Mucosa of stomach (tissue), 1 donor: ENCODE measurements at regions not wholly inside any gene's neighbourhood (a gene's known extent, or its start where the extent isn't known, plus 50 kb on each side); places are given as distances from the start of the nearest gene placed in this dataset.

Experiments
- H3K27me3 ChIP-seq: one replicate; pipeline ENCODE4 v1.7.0; 2013; ENCODE audit warnings: mild to moderate bottlenecking, low read length; ENCODE audit not compliant: control insufficient read depth, insufficient read depth
- H3K36me3 ChIP-seq: one replicate; pipeline ENCODE4 v1.7.0; 2013; ENCODE audit warnings: low read length; ENCODE audit not compliant: control insufficient read depth, insufficient read depth
- H3K4me1 ChIP-seq: one replicate; pipeline ENCODE4 v1.7.0; 2013; ENCODE audit warnings: mild to moderate bottlenecking, low read length; ENCODE audit not compliant: control insufficient read depth, insufficient read depth
- H3K4me3 ChIP-seq: one replicate; pipeline ENCODE4 v1.7.0; 2013; ENCODE audit warnings: low read length
- H3K9ac ChIP-seq: one replicate; pipeline ENCODE4 v1.7.0; 2013; ENCODE audit warnings: mild to moderate bottlenecking, low read length, moderate library complexity
- H3K9me3 ChIP-seq: one replicate; pipeline ENCODE4 v1.7.0; 2013; ENCODE audit warnings: mild to moderate bottlenecking, low read length, moderate library complexity; ENCODE audit not compliant: control insufficient read depth
- donor health status: Pancreatic carcinoma.

GRCh38 chr5:67496051-67496450 lies 299.5 kb upstream of the CD180 start:
- H3K27me3 ChIP-seq = no peaks in the 10 kb centered on the region
- H3K9ac ChIP-seq = no peak overlapping the region
- no peaks in the 10 kb centered on the region for H3K4me1 ChIP-seq
- no peak overlapping the region for H3K4me3 ChIP-seq
- no peaks in the 10 kb centered on the region for H3K36me3 ChIP-seq
- H3K9me3 ChIP-seq = no peaks in the 10 kb centered on the region

DNA sequence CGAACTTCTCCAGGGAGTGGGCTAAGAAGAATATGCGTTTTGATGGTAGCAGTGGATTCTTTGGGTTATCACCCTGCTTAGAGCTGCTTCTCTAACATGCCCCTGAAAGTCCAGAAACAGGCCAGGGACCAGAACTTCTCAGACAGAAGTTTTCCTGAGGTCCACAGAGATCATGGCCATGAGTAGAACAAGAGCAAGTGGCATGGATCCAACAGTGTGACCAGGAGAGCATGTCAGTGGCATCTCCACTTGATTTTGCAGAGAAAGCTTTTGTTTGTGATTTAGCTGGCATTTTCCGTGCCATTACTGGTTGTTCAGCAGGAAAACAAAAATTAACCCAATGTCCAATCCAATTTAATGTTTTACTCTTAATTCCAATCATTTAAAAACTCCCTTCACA lies 298.5 kb upstream of the CD180 start:
- no peaks in the 10 kb centered on the region for H3K4me1 ChIP-seq
- no peaks in the 10 kb centered on the region for H3K27me3 ChIP-seq
- H3K9ac ChIP-seq = no peak overlapping the region
- no peaks in the 10 kb centered on the region for H3K9me3 ChIP-seq
- H3K4me3 ChIP-seq = no peak overlapping the region
- H3K36me3 ChIP-seq = no peaks in the 10 kb centered on the region

DNA sequence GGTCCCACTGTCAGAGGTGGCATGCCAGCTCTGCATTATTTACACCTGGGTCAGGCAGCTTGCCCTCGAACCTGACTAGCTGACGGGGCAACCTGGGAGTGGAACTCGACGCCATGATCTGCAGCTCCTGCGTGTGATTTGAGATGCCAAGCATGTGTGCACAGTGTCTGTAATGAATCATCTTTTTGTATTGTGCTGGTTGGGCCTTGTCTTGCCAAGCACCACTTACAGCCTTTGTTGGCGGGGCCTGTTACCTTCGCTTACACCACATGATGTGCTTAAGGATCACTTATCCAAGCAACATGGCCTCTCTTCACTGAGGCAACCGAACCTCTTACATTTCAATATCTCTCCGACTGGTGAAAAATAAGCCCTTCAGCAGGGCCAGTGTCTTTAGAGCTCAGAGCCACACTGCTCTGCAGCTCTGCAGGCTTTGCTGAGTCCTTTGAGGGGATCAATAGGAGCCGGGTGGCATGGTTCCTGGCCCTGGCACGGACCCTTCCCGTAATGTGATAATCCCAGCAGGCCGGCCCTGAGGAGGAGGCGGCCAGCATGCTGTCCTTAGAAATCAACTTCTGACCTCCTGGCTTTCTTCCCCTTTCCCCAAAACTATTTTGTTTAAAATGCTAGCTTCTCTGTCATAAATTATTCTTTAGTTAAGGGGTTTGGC lies 297.7 kb upstream of the CD180 start:
- H3K9ac ChIP-seq = no peak overlapping the region
- no peaks in the 10 kb centered on the region for H3K27me3 ChIP-seq
- H3K36me3 ChIP-seq = no peaks in the 10 kb centered on the region
- no peak overlapping the region for H3K4me3 ChIP-seq
- no peaks in the 10 kb centered on the region for H3K4me1 ChIP-seq
- H3K9me3 ChIP-seq = no peaks in the 10 kb centered on the region

- no peaks in the 10 kb centered on the region for H3K36me3 ChIP-seq
- no peaks in the 10 kb centered on the region for H3K27me3 ChIP-seq
- H3K9me3 ChIP-seq = no peaks in the 10 kb centered on the region
- no peak overlapping the region for H3K4me3 ChIP-seq
- no peak overlapping the region for H3K9ac ChIP-seq
- no peaks in the 10 kb centered on the region for H3K4me1 ChIP-seq
Observed at GRCh38 chr5:67493676-67494075, 297.1 kb upstream of the CD180 start.

DNA sequence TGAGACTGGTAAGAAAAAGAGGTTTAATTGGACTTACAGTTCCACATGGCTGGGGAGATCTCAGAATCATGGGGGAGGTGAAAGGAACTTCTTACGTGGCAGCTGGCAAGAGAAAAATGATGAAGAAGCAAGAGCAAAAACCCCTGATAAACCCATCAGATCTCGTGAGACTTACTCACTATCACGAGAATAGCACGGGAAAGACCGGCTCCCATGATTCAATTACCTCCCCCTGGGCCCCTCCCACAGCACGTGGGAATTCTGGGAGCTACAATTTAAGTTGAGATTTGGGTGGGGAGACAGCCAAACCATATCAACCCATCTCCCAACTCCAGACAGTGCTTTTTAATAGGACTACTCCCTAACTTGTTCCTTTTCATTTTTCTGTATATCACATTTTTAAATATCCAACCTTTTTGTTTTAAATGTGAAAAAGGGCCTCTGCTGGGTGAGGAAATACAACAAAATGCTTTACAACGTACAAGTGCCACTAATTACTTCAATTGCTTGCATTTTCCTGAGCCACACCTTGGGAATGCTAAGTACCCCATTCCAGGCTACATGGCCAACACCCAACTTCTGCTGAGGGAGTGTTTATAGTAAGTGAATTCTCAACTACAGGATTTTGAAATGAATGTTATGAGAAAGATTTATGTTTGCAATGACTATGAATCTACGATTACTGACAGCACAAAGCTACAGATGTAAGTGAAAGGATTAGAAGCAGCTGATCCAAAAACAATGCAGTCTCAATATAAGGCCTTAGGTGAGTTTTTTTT lies 294.1 kb upstream of the CD180 start:
- no peaks in the 10 kb centered on the region for H3K27me3 ChIP-seq
- H3K9ac ChIP-seq = no peak overlapping the region
- no peak overlapping the region for H3K4me3 ChIP-seq
- H3K9me3 ChIP-seq = no peaks in the 10 kb centered on the region
- no peaks in the 10 kb centered on the region for H3K36me3 ChIP-seq
- H3K4me1 ChIP-seq = no peaks in the 10 kb centered on the region

DNA sequence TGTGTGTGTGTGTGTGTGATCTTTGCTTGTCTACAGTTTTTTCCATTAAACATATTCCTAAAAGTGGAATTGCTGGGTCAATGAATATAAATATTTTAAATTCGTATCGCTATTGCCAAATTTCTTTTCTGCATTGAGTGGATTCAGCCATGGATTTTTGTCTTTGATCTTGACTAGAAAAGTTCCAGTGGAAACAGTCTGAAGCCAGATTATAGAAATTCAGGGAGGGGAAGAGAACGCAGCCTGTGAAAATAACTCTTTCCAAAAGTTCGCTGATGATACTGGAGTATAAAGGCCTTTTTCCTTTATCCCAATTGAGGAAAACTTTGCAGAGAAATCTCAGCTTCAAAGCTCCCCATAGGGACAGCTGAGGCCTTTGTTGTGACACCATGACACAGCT lies 292.3 kb upstream of the CD180 start:
- Histone ChIP-seq H3K4me1 (no peaks in the 10 kb centered on the region), H3K9ac (no peak overlapping the region), H3K4me3 (no peak overlapping the region), H3K27me3 (no peaks in the 10 kb centered on the region), H3K9me3 (no peaks in the 10 kb centered on the region), H3K36me3 (no peaks in the 10 kb centered on the region)

- H3K9ac ChIP-seq = no peak overlapping the region
- no peaks in the 10 kb centered on the region for H3K9me3 ChIP-seq
- H3K36me3 ChIP-seq = no peaks in the 10 kb centered on the region
- H3K4me1 ChIP-seq = no peaks in the 10 kb centered on the region
- no peak overlapping the region for H3K4me3 ChIP-seq
- no peaks in the 10 kb centered on the region for H3K27me3 ChIP-seq
Observed at GRCh38 chr5:67487862-67488261, 291.3 kb upstream of the CD180 start.

DNA sequence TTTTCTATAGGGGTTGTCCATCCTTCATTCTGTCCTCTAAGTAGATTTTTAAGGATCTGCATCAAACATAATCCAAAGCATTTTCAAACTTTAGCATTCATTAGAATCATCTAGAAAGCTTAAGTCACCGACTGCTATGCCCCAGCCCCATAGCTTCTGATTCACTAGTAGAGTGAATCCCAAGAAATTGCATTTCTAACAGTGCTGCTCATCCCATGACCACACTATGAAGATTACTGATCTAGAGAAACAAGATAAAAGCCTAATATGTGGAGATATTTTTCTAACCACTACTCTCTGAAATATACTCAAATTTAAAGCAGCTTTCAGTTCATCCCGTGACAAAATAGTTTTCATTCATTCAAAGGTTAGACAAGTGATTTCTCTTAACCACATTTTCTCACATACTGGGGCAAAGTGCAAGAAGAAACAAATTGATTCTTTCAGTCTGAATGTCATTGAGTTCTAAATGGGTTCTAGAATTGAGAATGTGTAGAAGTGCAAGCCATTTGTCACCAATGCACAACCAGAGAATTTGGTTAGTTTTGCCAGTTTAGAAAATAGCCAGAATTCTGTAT lies 286.9 kb upstream of the CD180 start:
- Histone ChIP-seq H3K4me1 (no peaks in the 10 kb centered on the region), H3K9me3 (no peaks in the 10 kb centered on the region), H3K36me3 (no peaks in the 10 kb centered on the region), H3K27me3 (no peaks in the 10 kb centered on the region), H3K9ac (no peak overlapping the region), H3K4me3 (no peak overlapping the region)

- Histone ChIP-seq H3K9me3 (no peaks in the 10 kb centered on the region), H3K36me3 (no peaks in the 10 kb centered on the region), H3K4me3 (no peak overlapping the region), H3K9ac (no peak overlapping the region), H3K4me1 (no peaks in the 10 kb centered on the region), H3K27me3 (no peaks in the 10 kb centered on the region)
Observed at GRCh38 chr5:67481362-67481761, 284.8 kb upstream of the CD180 start.

DNA sequence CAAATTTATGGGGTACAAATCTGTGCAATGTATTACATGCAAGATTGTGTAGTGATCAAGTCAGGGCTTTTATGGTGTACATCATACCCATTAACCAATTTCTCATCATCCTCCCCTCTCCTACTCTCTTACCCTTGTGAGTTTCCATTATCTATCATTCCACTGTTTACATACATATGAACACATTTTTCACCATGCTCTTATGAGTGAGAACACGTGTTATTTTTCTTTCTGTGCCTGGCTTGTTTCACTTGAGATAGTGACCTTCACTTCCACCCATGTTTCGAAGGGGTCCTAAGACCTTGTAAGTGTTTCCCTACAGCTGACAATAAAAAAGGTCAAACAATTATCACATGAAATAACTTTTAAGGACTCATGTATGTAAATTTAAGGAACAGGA lies 281.7 kb upstream of the CD180 start:
- Histone ChIP-seq H3K4me3 (no peak overlapping the region), H3K36me3 (no peaks in the 10 kb centered on the region), H3K9me3 (no peaks in the 10 kb centered on the region), H3K9ac (no peak overlapping the region), H3K4me1 (no peaks in the 10 kb centered on the region), H3K27me3 (no peaks in the 10 kb centered on the region)

DNA sequence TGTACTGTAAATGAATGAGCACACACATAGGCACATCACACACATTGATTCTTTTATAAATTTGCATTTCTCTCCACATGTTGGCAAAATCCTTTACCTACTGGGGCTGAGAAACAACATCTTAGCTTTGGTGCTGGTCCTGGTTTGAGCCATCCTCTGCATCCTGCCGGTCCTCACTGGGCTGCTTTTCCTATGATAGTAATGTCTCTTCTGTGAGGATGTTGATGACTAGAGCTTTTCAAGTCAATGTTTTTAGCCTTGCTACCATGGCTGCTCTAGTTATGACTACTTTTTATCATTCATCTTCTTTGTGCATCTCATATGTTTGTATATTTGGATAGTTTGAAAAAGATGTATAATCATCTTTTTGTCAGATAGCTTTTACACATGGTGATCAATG lies 280.4 kb upstream of the CD180 start:
- H3K9me3 ChIP-seq = no peaks in the 10 kb centered on the region
- no peak overlapping the region for H3K9ac ChIP-seq
- H3K27me3 ChIP-seq = no peaks in the 10 kb centered on the region
- H3K4me1 ChIP-seq = no peaks in the 10 kb centered on the region
- H3K36me3 ChIP-seq = no peaks in the 10 kb centered on the region
- no peak overlapping the region for H3K4me3 ChIP-seq

DNA sequence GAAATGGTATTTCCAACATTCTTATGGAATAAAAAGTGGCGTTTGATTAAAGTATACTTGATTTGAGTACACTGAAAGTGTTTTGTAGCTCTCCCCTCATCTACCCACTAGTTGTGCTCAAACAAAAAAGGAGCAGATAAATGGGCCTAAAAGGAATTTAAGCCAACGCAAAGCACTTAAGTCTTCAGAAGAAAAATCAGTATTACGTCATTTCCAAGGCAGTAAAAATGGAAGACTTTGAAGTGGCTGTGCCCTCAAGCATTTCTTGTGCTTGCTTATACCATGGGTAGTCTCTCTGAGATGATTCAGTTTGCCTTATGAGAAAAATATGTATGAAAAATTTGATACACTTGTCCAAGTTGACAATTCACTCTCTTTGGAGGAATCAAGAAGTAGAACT lies 279.9 kb upstream of the CD180 start:
- H3K36me3 ChIP-seq = no peaks in the 10 kb centered on the region
- H3K9me3 ChIP-seq = no peaks in the 10 kb centered on the region
- no peak overlapping the region for H3K4me3 ChIP-seq
- no peaks in the 10 kb centered on the region for H3K4me1 ChIP-seq
- no peaks in the 10 kb centered on the region for H3K27me3 ChIP-seq
- no peak overlapping the region for H3K9ac ChIP-seq
